ENCODE measurements at regions not wholly inside any gene's neighbourhood (a gene's known extent, or its start where the extent isn't known, plus 50 kb on each side); places are given as distances from the start of the nearest gene placed in this dataset.

- TF ChIP-seq, protein P1, sequence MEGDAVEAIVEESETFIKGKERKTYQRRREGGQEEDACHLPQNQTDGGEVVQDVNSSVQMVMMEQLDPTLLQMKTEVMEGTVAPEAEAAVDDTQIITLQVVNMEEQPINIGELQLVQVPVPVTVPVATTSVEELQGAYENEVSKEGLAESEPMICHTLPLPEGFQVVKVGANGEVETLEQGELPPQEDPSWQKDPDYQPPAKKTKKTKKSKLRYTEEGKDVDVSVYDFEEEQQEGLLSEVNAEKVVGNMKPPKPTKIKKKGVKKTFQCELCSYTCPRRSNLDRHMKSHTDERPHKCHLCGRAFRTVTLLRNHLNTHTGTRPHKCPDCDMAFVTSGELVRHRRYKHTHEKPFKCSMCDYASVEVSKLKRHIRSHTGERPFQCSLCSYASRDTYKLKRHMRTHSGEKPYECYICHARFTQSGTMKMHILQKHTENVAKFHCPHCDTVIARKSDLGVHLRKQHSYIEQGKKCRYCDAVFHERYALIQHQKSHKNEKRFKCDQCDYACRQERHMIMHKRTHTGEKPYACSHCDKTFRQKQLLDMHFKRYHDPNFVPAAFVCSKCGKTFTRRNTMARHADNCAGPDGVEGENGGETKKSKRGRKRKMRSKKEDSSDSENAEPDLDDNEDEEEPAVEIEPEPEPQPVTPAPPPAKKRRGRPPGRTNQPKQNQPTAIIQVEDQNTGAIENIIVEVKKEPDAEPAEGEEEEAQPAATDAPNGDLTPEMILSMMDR (IDR thresholded peaks at IDR 0.05; ENCODE audit: insufficient read depth, low read length, poor library complexity, severe bottlenecking): no peak
Observed at GRCh38 chr16:85323961-85324253, 211.6 kb upstream of the CIBAR2 start.

GRCh38 chr16:85324488-85324887 is 212.2 kb upstream of the CIBAR2 start:
- TF ChIP-seq, protein P1 (IDR thresholded peaks at IDR 0.05; ENCODE audit: insufficient read depth, low read length, poor library complexity, severe bottlenecking): no peak

More at GRCh38 chr16:85323961-85324253, 211.6 kb upstream of the CIBAR2 start:
- peaks cover 16% of the 10 kb centered on the region for H3K27me3 ChIP-seq (ENCODE audit: control insufficient read depth, insufficient read depth, low read length)
- no peak for DNase-seq (ENCODE audit: low read depth)
- H3K36me3 ChIP-seq (ENCODE audit: control insufficient read depth, insufficient read depth, low read length): no peaks in the 10 kb centered on the region
- no peak overlapping the region for H3K4me3 ChIP-seq (ENCODE audit: low read depth, low read length)

DNA sequence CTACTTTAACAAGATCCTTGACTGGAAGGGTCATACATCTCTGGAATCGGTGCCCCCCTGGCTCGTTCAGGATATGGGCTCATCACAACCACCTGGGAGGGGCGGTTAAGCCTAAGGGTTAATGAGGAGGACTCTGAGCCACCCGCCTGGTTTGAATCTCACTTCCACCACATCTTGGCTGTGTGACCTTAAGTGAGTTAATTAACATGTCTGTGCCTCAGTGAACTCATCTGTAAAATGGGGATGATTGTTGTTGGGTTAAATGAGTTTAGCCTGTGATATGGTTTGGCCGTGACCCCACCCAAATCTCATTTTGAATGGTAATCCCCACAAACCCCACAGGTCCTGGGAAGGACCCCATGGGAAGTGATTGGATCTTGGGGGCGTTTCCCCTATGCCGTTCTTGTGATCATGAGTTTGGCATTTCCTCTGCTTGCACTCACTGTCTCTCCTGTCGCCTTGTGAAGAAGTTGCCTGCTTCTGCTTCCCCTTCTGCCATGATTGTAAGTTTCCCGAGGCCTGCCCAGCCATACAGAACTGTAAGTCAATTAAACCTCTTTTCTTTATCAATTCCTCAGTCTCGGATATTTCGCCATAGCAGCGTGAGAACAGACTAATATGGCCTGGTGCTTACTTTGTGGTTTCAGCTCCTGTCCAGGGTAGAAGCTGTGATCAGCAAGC is 214.0 kb upstream of the CIBAR2 start:
- H3K27me3 ChIP-seq (ENCODE audit: control insufficient read depth, insufficient read depth, low read length): peaks cover 26% of the 10 kb centered on the region
- H3K4me3 ChIP-seq (ENCODE audit: low read depth, low read length): no peak overlapping the region
- TF ChIP-seq, protein P1 (IDR thresholded peaks at IDR 0.05; ENCODE audit: insufficient read depth, low read length, poor library complexity, severe bottlenecking): no peak
- no peaks in the 10 kb centered on the region for H3K36me3 ChIP-seq (ENCODE audit: control insufficient read depth, insufficient read depth, low read length)
- DNase-seq (ENCODE audit: low read depth): no peak

More at GRCh38 chr16:85324488-85324887, 212.2 kb upstream of the CIBAR2 start:
- DNase-seq (ENCODE audit: low read depth): no peak
- Histone ChIP-seq H3K27me3 (ENCODE audit: control insufficient read depth, insufficient read depth, low read length) (peaks cover 20% of the 10 kb centered on the region), H3K36me3 (ENCODE audit: control insufficient read depth, insufficient read depth, low read length) (no peaks in the 10 kb centered on the region), H3K4me3 (ENCODE audit: low read depth, low read length) (no peak overlapping the region)

DNA sequence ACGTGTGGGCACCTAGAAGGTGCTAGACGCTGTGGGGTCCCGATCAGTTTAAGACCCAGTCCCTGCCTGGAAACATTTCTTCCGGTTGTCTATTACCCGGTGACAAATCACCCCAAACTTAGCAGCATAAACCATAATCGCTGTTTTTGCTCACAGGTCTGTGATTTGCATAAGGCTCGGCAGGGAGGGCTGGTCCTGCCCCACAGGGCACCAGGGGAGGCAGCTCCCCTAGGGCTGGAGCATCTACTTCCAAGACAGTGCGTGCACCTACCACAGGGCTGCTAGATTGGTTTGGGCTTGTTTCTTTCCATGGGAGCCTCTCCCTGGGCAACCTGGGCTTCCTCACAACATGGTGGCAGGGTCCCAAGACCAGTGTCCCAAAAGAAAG is 214.5 kb upstream of the CIBAR2 start:
- DNase-seq (ENCODE audit: low read depth): no peak
- no peak overlapping the region for H3K4me3 ChIP-seq (ENCODE audit: low read depth, low read length)
- TF ChIP-seq, protein P1 (IDR thresholded peaks at IDR 0.05; ENCODE audit: insufficient read depth, low read length, poor library complexity, severe bottlenecking): no peak
- H3K27me3 ChIP-seq (ENCODE audit: control insufficient read depth, insufficient read depth, low read length): peaks cover 26% of the 10 kb centered on the region
- H3K36me3 ChIP-seq (ENCODE audit: control insufficient read depth, insufficient read depth, low read length): no peaks in the 10 kb centered on the region

DNA sequence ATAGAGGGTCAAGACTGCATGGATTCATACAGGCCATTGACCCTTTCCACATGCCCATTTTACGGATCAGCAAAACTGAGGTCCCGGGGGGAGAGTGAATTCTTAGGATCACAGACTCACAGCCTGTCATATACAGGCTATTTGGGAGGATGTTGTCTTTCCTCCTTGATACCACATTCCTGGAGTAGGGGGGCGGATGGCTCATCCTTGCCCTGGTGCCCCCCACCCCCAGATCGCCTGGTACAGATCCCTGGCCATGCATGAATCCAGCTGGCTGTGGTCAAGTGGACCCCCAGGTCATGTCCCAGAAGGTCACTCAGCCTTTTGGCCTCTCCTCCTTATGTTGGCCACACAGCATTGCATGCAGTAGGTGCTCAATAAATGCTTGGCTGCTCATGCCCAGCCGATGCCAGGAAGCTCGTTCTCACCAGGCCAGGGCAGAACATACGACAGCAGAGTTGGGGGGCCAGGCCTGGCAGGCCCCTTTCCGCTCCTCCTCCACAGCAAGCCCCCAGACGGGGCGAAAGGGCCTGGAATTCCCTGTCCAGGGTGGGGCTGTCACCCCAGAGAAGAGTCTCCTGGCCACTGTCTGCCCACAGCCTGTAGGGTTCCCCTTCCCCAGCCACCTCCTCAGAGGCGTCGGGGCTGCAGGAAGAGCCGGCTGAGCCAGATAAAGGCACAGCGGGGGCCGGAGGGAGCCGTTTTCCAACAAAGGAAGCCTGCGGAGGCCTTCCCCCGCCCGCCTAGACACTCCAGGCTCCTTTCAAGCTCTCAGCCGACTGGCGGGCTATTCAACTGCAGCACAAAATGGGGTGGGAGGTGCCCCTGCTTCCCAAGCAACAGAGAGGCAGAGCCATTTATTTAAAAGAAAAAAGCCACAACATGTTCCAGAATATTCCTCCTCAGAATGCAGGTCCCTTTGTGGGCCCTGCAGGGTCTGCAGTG is 215.7 kb upstream of the CIBAR2 start:
- no peak for DNase-seq (ENCODE audit: low read depth)
- no peaks in the 10 kb centered on the region for H3K36me3 ChIP-seq (ENCODE audit: control insufficient read depth, insufficient read depth, low read length)
- no peak overlapping the region for H3K4me3 ChIP-seq (ENCODE audit: low read depth, low read length)
- TF ChIP-seq, protein P1 (IDR thresholded peaks at IDR 0.05; ENCODE audit: insufficient read depth, low read length, poor library complexity, severe bottlenecking): no peak
- H3K27me3 ChIP-seq (ENCODE audit: control insufficient read depth, insufficient read depth, low read length): peaks cover 26% of the 10 kb centered on the region

All from kidney epithelial cell (primary cell).